ENCODE measurements at regions not wholly inside any gene's neighbourhood (a gene's known extent, or its start where the extent isn't known, plus 50 kb on each side); places are given as distances from the start of the nearest gene placed in this dataset.

GRCh38 chr5:89125372-89125771 is 242.4 kb upstream of the MEF2C start:
- no peak for DNase-seq (ENCODE audit: low read depth)
- TF ChIP-seq CTCF (IDR thresholded peaks at IDR 0.05; ENCODE audit: insufficient read depth, low read depth, low read length, missing control alignments), result no peak
- no peak overlapping the region for H3K4me3 ChIP-seq (ENCODE audit: low read depth, low read length)

GRCh38 chr5:89123581-89123980 is 240.6 kb upstream of the MEF2C start:
- TF ChIP-seq CTCF (IDR thresholded peaks at IDR 0.05; ENCODE audit: insufficient read depth, low read depth, low read length, missing control alignments), result no peak
- no peak overlapping the region for H3K4me3 ChIP-seq (ENCODE audit: low read depth, low read length)
- DNase-seq (ENCODE audit: low read depth), result no peak

- H3K4me3 ChIP-seq (ENCODE audit: low read depth, low read length), result no peak overlapping the region
- DNase-seq (ENCODE audit: low read depth), result no peak
- TF ChIP-seq CTCF (IDR thresholded peaks at IDR 0.05; ENCODE audit: insufficient read depth, low read depth, low read length, missing control alignments), result no peak
Measured at GRCh38 chr5:89120719-89121118, 237.7 kb upstream of the MEF2C start.

- DNase-seq (ENCODE audit: low read depth), result peak; percentile 66
- no peak overlapping the region for H3K4me3 ChIP-seq (ENCODE audit: low read depth, low read length)
- TF ChIP-seq CTCF (IDR thresholded peaks at IDR 0.05; ENCODE audit: insufficient read depth, low read depth, low read length, missing control alignments), result no peak
Measured at GRCh38 chr5:89117124-89117644, 234.2 kb upstream of the MEF2C start.

GRCh38 chr5:89110916-89111646 is 228.1 kb upstream of the MEF2C start:
- no peak overlapping the region for H3K4me3 ChIP-seq (ENCODE audit: low read depth, low read length)
- TF ChIP-seq CTCF (IDR thresholded peaks at IDR 0.05; ENCODE audit: insufficient read depth, low read depth, low read length, missing control alignments), result no peak
- DNase-seq (ENCODE audit: low read depth), result no peak

GRCh38 chr5:89106480-89106879 is 223.5 kb upstream of the MEF2C start:
- no peak for DNase-seq (ENCODE audit: low read depth)
- TF ChIP-seq CTCF (IDR thresholded peaks at IDR 0.05; ENCODE audit: insufficient read depth, low read depth, low read length, missing control alignments), result no peak
- no peak overlapping the region for H3K4me3 ChIP-seq (ENCODE audit: low read depth, low read length)

GRCh38 chr5:89105836-89106235 is 222.9 kb upstream of the MEF2C start:
- no peak overlapping the region for H3K4me3 ChIP-seq (ENCODE audit: low read depth, low read length)
- TF ChIP-seq CTCF (IDR thresholded peaks at IDR 0.05; ENCODE audit: insufficient read depth, low read depth, low read length, missing control alignments), result no peak
- no peak for DNase-seq (ENCODE audit: low read depth)

Data from GM12865 (cell line).